ENCODE measurements at regions not wholly inside any gene's neighbourhood (a gene's known extent, or its start where the extent isn't known, plus 50 kb on each side); places are given as distances from the start of the nearest gene placed in this dataset.

- peak; percentile 30 for TF ChIP-seq CTCF (conservative IDR thresholded peaks at IDR 0.05)
- peak; percentile 97 for DNase-seq
- H3K4me1 ChIP-seq (ENCODE audit: control insufficient read depth, insufficient read depth, low read length): no peaks in the 10 kb centered on the region
- 17 to 18% methylated on average over 13 to 35 of the region's 36 CpGs for WGBS, 2 experiments (ENCODE audit: insufficient coverage in 1 of 2, insufficient read length in 1 of 2)
- H3K27ac Mint-ChIP-seq: no peak overlapping the region
- no peaks in the 10 kb centered on the region for H3K9me3 Mint-ChIP-seq
- H3K27me3 Mint-ChIP-seq (ENCODE audit: insufficient read depth): no peaks in the 10 kb centered on the region
- H3K4me3 Mint-ChIP-seq: peak overlapping the region; percentile 51
- H3K36me3 ChIP-seq (ENCODE audit: control insufficient read depth, insufficient read depth, low read length): no peaks in the 10 kb centered on the region
- H3K9ac ChIP-seq (ENCODE audit: extremely low read depth, low read length, poor library complexity, severe bottlenecking): peak overlapping the region; percentile 47
- H3K4me1 Mint-ChIP-seq: peaks cover 6% of the 10 kb centered on the region
- peak overlapping the region; percentile 92 for H3K27ac ChIP-seq (ENCODE audit: low read depth, low read length)
- H3K36me3 Mint-ChIP-seq (ENCODE audit: low read depth): no peaks in the 10 kb centered on the region
- no peaks in the 10 kb centered on the region for H3K27me3 ChIP-seq (ENCODE audit: control insufficient read depth, insufficient read depth, low read length, poor library complexity, severe bottlenecking)
- H3K4me3 ChIP-seq (ENCODE audit: low read length): peak overlapping the region; percentile 71
- no peaks in the 10 kb centered on the region for H3K9me3 ChIP-seq (ENCODE audit: control insufficient read depth, low read length)
These were observed 122.3 kb upstream of the CIBAR2 start for GRCh38 chr16:85234310-85235204.

GRCh38 chr16:85235991-85236817, 123.9 kb upstream of the CIBAR2 start:
- Histone ChIP-seq H3K9ac (ENCODE audit: extremely low read depth, low read length, poor library complexity, severe bottlenecking) (no peak overlapping the region), H3K4me3 (ENCODE audit: low read length) (peak overlapping the region; percentile 35), H3K36me3 (ENCODE audit: control insufficient read depth, insufficient read depth, low read length) (no peaks in the 10 kb centered on the region), H3K27me3 (ENCODE audit: control insufficient read depth, insufficient read depth, low read length, poor library complexity, severe bottlenecking) (no peaks in the 10 kb centered on the region), H3K4me1 (ENCODE audit: control insufficient read depth, insufficient read depth, low read length) (no peaks in the 10 kb centered on the region), H3K9me3 (ENCODE audit: control insufficient read depth, low read length) (no peaks in the 10 kb centered on the region), H3K27ac (ENCODE audit: low read depth, low read length) (no peak overlapping the region)
- no peak for TF ChIP-seq CTCF (conservative IDR thresholded peaks at IDR 0.05)
- Mint-ChIP-seq H3K36me3 (ENCODE audit: low read depth) (no peaks in the 10 kb centered on the region), H3K27me3 (ENCODE audit: insufficient read depth) (no peaks in the 10 kb centered on the region), H3K4me3 (peak overlapping the region; percentile 34), H3K4me1 (peaks cover 8% of the 10 kb centered on the region), H3K9me3 (no peaks in the 10 kb centered on the region), H3K27ac (peak overlapping the region; percentile 7)
- 27 to 33% methylated on average over 10 to 20 of the region's 20 CpGs for WGBS, 2 experiments (ENCODE audit: insufficient coverage in 1 of 2, insufficient read length in 1 of 2)
- no peak for DNase-seq

- Mint-ChIP-seq H3K27me3 (ENCODE audit: insufficient read depth) (no peaks in the 10 kb centered on the region), H3K4me3 (peak overlapping the region; percentile 34), H3K36me3 (ENCODE audit: low read depth) (no peaks in the 10 kb centered on the region), H3K4me1 (peaks cover 8% of the 10 kb centered on the region), H3K27ac (no peak overlapping the region), H3K9me3 (no peaks in the 10 kb centered on the region)
- H3K9ac ChIP-seq (ENCODE audit: extremely low read depth, low read length, poor library complexity, severe bottlenecking): no peak overlapping the region
- no peaks in the 10 kb centered on the region for H3K9me3 ChIP-seq (ENCODE audit: control insufficient read depth, low read length)
- H3K27me3 ChIP-seq (ENCODE audit: control insufficient read depth, insufficient read depth, low read length, poor library complexity, severe bottlenecking): no peaks in the 10 kb centered on the region
- H3K4me3 ChIP-seq (ENCODE audit: low read length): no peak overlapping the region
- no peak for TF ChIP-seq CTCF (conservative IDR thresholded peaks at IDR 0.05)
- H3K27ac ChIP-seq (ENCODE audit: low read depth, low read length): no peak overlapping the region
- H3K4me1 ChIP-seq (ENCODE audit: control insufficient read depth, insufficient read depth, low read length): no peaks in the 10 kb centered on the region
- H3K36me3 ChIP-seq (ENCODE audit: control insufficient read depth, insufficient read depth, low read length): no peaks in the 10 kb centered on the region
- no peak for DNase-seq
- WGBS, 2 experiments (ENCODE audit: insufficient coverage in 1 of 2, insufficient read length in 1 of 2): 94 to 97% methylated on average over 3 to 5 of the region's 5 CpGs
These were observed 124.5 kb upstream of the CIBAR2 start for GRCh38 chr16:85236818-85237150.

Measured in endodermal cell (in vitro differentiated cells).